ENCODE measurements at regions not wholly inside any gene's neighbourhood (a gene's known extent, or its start where the extent isn't known, plus 50 kb on each side); places are given as distances from the start of the nearest gene placed in this dataset.

- TF ChIP-seq EZH2phosphoT487 (IDR thresholded peaks at IDR 0.05; ENCODE audit: insufficient read depth, low read depth): no peak
- TF ChIP-seq EZH2 (IDR thresholded peaks at IDR 0.05; ENCODE audit: insufficient read depth, poor library complexity, severe bottlenecking): no peak
Observed at GRCh38 chr1:208631506-208631905, 387.3 kb upstream of the PLXNA2 start.
